K562 (cell line): ENCODE measurements at regions not wholly inside any gene's neighbourhood (a gene's known extent, or its start where the extent isn't known, plus 50 kb on each side); places are given as distances from the start of the nearest gene placed in this dataset.

Experiments used
- ATAC-seq: fragments of 200-7000 bp; cut with Tn5 transposase; 3 replicates; pipeline ENCODE4 v1.9.1; 2020; ENCODE audit warnings: moderate library complexity
- BruUV-seq: library from RNA; stranded (reverse); fragments of 400-500 nt; replicated peaks from 2 replicates; lab custom pipeline; 2021; lab: Mats Ljungman, UMichigan
- CTCF ChIA-PET: fragments of 300-600 bp; formaldehyde crosslinking; extraction: SDS; loops from one replicate; lab custom pipeline; 2021; ENCODE audit warnings: low intra/inter-chr PET ratio; lab: Yijun Ruan, JAX
- POLR2A ChIA-PET: fragments of 300-600, 350-650 bp; sonication (Branson Sonifier 250); formaldehyde crosslinking; extraction: SDS; loops from one replicate; lab custom pipeline; 2021; ENCODE audit warnings: antibody characterized with exemption, inconsistent platforms; lab: Yijun Ruan, JAX
- DNase-seq, 4 experiments: peaks; one replicate each; pipeline versions ENCODE4 v3.0.0 to v3.0.0-alpha.2; 2011 to 2018; ENCODE audit warnings: low spot score in 3 of 4, mixed read lengths in 3 of 4; ENCODE audit errors: extremely low read depth in 1 of 4
- FAIRE-seq: peaks from 2 replicates; lab custom pipeline; 2011; peaks lifted over from hg19 to GRCh38; lab: Jason Lieb, UNC
- H2AFZ ChIP-seq: 2 replicates; pipeline ENCODE4 v1.6.0; 2011; ENCODE audit warnings: low read depth, low read length, control low read depth, inconsistent platforms
- H3K27ac ChIP-seq: fragments of 200-600 bp; 3 replicates; pipeline ENCODE4 v1.8.0; 2011; ENCODE audit warnings: low read depth, mild to moderate bottlenecking, control low read depth, inconsistent platforms, low read length, moderate library complexity, mixed read lengths; ENCODE audit errors: extremely low read depth
- H3K27me3 ChIP-seq, 2 experiments: fragments of 300-600 bp in 1 of 2; 2 replicates in 1 of 2; 3 replicates in 1 of 2; pipeline versions ENCODE4 v1.6.0 to v1.8.0; 2011; ENCODE audit warnings: inconsistent platforms in 2 of 2, low read length in 2 of 2, mild to moderate bottlenecking in 1 of 2, mixed read lengths in 1 of 2, moderate library complexity in 1 of 2; ENCODE audit not compliant: control insufficient read depth in 2 of 2, insufficient read depth in 2 of 2
- H3K36me3 ChIP-seq: fragments of 300-600 bp; 3 replicates; pipeline ENCODE4 v1.8.0; 2011; ENCODE audit warnings: mild to moderate bottlenecking, low read length, inconsistent platforms; ENCODE audit not compliant: control insufficient read depth, insufficient read depth
- H3K4me1 ChIP-seq, 2 experiments: fragments of 200-600 bp in 1 of 2; replicated peaks in 1 of 2; 2 replicates in 1 of 2; 3 replicates in 1 of 2; pipeline versions ENCODE4 v1.5.1 to v1.8.0; 2011; ENCODE audit warnings: inconsistent platforms in 2 of 2, low read length in 2 of 2, mild to moderate bottlenecking in 1 of 2, mixed read lengths in 1 of 2, moderate library complexity in 1 of 2; ENCODE audit not compliant: control insufficient read depth in 2 of 2, insufficient read depth in 2 of 2
- H3K4me2 ChIP-seq: 2 replicates; pipeline ENCODE4 v1.6.1; 2011; ENCODE audit warnings: low read length, control low read depth, inconsistent platforms, mixed read lengths; ENCODE audit not compliant: insufficient read depth
- H3K4me3 ChIP-seq: fragments of 200-600 bp; sonication (generic), shearing (Covaris generic); 2 replicates; pipeline ENCODE4 v1.5.1; 2016; ENCODE audit warnings: control low read depth, inconsistent platforms
- H3K79me2 ChIP-seq: fragments of 200-600 bp; 3 replicates; pipeline ENCODE4 v1.8.0; 2011; ENCODE audit warnings: low read length, inconsistent platforms; ENCODE audit not compliant: control insufficient read depth, insufficient read depth
- H3K9ac ChIP-seq, 2 experiments: 2 replicates each; pipeline versions ENCODE4 v1.6.0 to v1.6.1; 2011; ENCODE audit warnings: low read depth in 2 of 2, low read length in 2 of 2, control low read depth in 1 of 2, inconsistent platforms in 1 of 2, mild to moderate bottlenecking in 1 of 2, mixed read lengths in 1 of 2; ENCODE audit not compliant: insufficient read depth in 1 of 2
- H3K9me1 ChIP-seq: one replicate; pipeline ENCODE4 v1.6.0; 2011; ENCODE audit warnings: inconsistent platforms, mild to moderate bottlenecking, low read length, moderate library complexity; ENCODE audit not compliant: control insufficient read depth, insufficient read depth
- H3K9me3 ChIP-seq: replicated peaks from 2 replicates; pipeline ENCODE4 v1.5.1; 2011; ENCODE audit warnings: low read depth, low read length, inconsistent platforms; ENCODE audit not compliant: control insufficient read depth, insufficient read depth
- H4K20me1 ChIP-seq: replicated peaks from 2 replicates; pipeline ENCODE4 v1.6.1; 2011; ENCODE audit warnings: low read length, inconsistent platforms, mixed read lengths; ENCODE audit not compliant: control insufficient read depth, insufficient read depth
- CHD7 ChIP-seq: fragments of 200-600 bp; sonication (generic); IDR thresholded peaks from one replicate; pipeline ENCODE4 v1.6.1; 2012; ENCODE audit warnings: mild to moderate bottlenecking, low read depth, low read length, inconsistent platforms
- DMBX1 ChIP-seq: fragments of 250-450 bp; sonication (Bioruptor Pico); IDR thresholded peaks from 2 replicates; pipeline ENCODE4 v1.8.0; 2022; ENCODE audit warnings: inconsistent platforms, mild to moderate bottlenecking, moderate library complexity, borderline replicate concordance
- E2F4 ChIP-seq: sonication (generic); formaldehyde crosslinking; IDR thresholded peaks from 2 replicates; pipeline ENCODE4 v1.8.0; 2022; ENCODE audit warnings: mild to moderate bottlenecking, low read depth, missing genetic modification reagents
- NCOA6 ChIP-seq: fragments of 450-650 bp; IDR thresholded peaks from 2 replicates; pipeline ENCODE4 v1.6.1; 2017; ENCODE audit warnings: mild to moderate bottlenecking
- NFE2 ChIP-seq: IDR thresholded peaks from 2 replicates; pipeline ENCODE4 v1.6.1; 2014; ENCODE audit warnings: antibody characterized with exemption, low read depth
- SIN3B ChIP-seq: fragments of 450-650 bp; IDR thresholded peaks from 2 replicates; pipeline ENCODE4 v1.6.1; 2017; ENCODE audit warnings: low read depth, mild to moderate bottlenecking, moderate library complexity
- ZBTB12 ChIP-seq: fragments of 250-450 bp; sonication (Bioruptor Pico); IDR thresholded peaks from 2 replicates; pipeline ENCODE4 v1.4.0; 2020
- ZNF282 ChIP-seq: sonication (generic); formaldehyde crosslinking; IDR thresholded peaks from 2 replicates; pipeline ENCODE4 v1.8.1; 2023; ENCODE audit warnings: missing genetic modification reagents
- ZZZ3 ChIP-seq: fragments of 450-650 bp; IDR thresholded peaks from 2 replicates; pipeline ENCODE4 v1.6.1; 2016; ENCODE audit warnings: antibody characterized with exemption, mild to moderate bottlenecking, moderate library complexity
- WGBS: fragments of 100-300 bp; shearing (Covaris generic); methylation state at CpG from one replicate; pipeline ENCODE4 v1.1.6; 2016; ENCODE audit warnings: low coverage, mixed read lengths; ENCODE audit not compliant: insufficient coverage; ENCODE audit errors: missing lambda C conversion rate; 5-methylcytosine and 5-hydroxymethylcytosine counted together
- in situ Hi-C: fragments of 300-500 bp; cut with MboI; formaldehyde crosslinking; loops from 4 replicates; pipeline ENCODE4 v1.15.0; 2018; ENCODE audit warnings: inconsistent platforms, mixed read lengths
- intact Hi-C: fragments of 100-400 bp; cut with micrococcal nuclease; formaldehyde crosslinking; loops from 2 replicates; pipeline ENCODE4 v1.14.2; 2022

GRCh38 chr4:160537681-160538080 is 1434.8 kb downstream of the RAPGEF2 start:
- 0% methylated on average over 1 of the region's 5 CpGs for WGBS
- intact Hi-C loops: no loop called here
- Histone ChIP-seq H3K4me3 (no peak overlapping the region), H3K27ac (no peak overlapping the region), H3K4me1 (no peaks in the 10 kb centered on the region), H3K27me3 (no peaks in the 10 kb centered on the region), H3K79me2 (no peaks in the 10 kb centered on the region), H3K9me3 (no peaks in the 10 kb centered on the region), H4K20me1 (no peaks in the 10 kb centered on the region), H3K9me1 (no peaks in the 10 kb centered on the region), H3K9ac (no peak overlapping the region), H3K4me2 (no peak overlapping the region), H3K36me3 (no peaks in the 10 kb centered on the region), H2AFZ (no peak overlapping the region)
- in situ Hi-C loops: no loop called here
- FAIRE-seq: no peak
- POLR2A ChIA-PET: no interaction called here
- no TSS peak for BruUV-seq
- DNase-seq: no peak
- CTCF ChIA-PET: no interaction called here
- no peak for ATAC-seq
- no peak for TF ChIP-seq ZBTB12
- TF ChIP-seq NCOA6: no peak
- TF ChIP-seq NFE2: no peak
- no peak for TF ChIP-seq ZZZ3
- no peak for TF ChIP-seq SIN3B
- no peak for TF ChIP-seq DMBX1 (CRISPR knock-in tag)
- TF ChIP-seq CHD7: no peak
- no peak for TF ChIP-seq ZNF282
- TF ChIP-seq E2F4: no peak
